ENCODE measurements at regions not wholly inside any gene's neighbourhood (a gene's known extent, or its start where the extent isn't known, plus 50 kb on each side); places are given as distances from the start of the nearest gene placed in this dataset.

GRCh38 chr13:97520061-97520460, 86.1 kb downstream of the RAP2A start:
- DNase-seq (ENCODE audit: extremely low read depth, low read depth) = no peak
- TF ChIP-seq CTCF (IDR thresholded peaks at IDR 0.05; ENCODE audit: low read depth, low read length) = no peak

GRCh38 chr13:97520866-97521265, 86.9 kb downstream of the RAP2A start:
- TF ChIP-seq CTCF (IDR thresholded peaks at IDR 0.05; ENCODE audit: low read depth, low read length) = no peak
- DNase-seq (ENCODE audit: extremely low read depth, low read depth) = no peak

GRCh38 chr13:97521726-97522125, 87.8 kb downstream of the RAP2A start:
- no peak for TF ChIP-seq CTCF (IDR thresholded peaks at IDR 0.05; ENCODE audit: low read depth, low read length)
- DNase-seq (ENCODE audit: extremely low read depth, low read depth) = no peak

- DNase-seq (ENCODE audit: extremely low read depth, low read depth) = no peak
- no peak for TF ChIP-seq CTCF (IDR thresholded peaks at IDR 0.05; ENCODE audit: low read depth, low read length)
Measured at GRCh38 chr13:97522243-97522642, 88.3 kb downstream of the RAP2A start.

DNA sequence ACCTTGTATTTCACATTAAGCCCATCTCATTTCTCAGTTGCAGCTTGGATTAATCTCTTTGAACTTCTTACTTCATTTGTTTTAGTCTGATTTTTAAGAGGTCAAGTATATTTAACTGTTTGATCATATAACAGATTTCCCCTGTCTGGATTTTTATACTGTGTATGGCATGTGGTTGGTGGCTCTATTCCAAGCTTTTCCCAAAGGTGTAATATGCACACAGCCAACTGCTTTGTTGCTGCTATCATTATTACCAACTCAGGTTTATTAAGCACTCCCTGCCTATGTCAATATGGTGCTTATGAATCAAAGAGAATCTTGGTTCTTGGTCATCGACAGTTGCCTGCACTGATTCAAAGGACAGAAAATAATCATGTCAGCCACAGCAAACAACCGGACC, 92.6 kb downstream of the RAP2A start:
- DNase-seq (ENCODE audit: extremely low read depth, low read depth) = no peak
- TF ChIP-seq CTCF (IDR thresholded peaks at IDR 0.05; ENCODE audit: low read depth, low read length) = no peak

DNA sequence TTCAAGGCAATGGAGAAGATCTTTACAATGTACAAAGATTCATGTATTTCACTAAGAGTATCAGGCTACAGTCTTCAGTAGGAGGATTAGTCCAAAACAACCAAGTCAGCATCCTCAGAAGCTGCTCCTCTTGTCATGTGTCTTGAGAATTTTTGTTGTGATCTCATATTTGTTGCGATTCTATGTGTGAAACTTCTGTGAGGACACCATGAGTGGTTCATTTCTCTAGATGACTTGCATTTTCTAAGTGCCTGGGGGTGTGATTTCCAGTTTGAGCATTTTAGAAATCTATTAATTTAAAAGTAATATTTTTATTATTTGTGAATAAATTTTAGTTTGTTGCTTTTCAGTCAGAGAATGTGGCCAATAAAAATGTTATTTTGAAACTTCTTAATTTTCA, 94.5 kb downstream of the RAP2A start:
- TF ChIP-seq CTCF (IDR thresholded peaks at IDR 0.05; ENCODE audit: low read depth, low read length) = no peak
- no peak for DNase-seq (ENCODE audit: extremely low read depth, low read depth)

DNA sequence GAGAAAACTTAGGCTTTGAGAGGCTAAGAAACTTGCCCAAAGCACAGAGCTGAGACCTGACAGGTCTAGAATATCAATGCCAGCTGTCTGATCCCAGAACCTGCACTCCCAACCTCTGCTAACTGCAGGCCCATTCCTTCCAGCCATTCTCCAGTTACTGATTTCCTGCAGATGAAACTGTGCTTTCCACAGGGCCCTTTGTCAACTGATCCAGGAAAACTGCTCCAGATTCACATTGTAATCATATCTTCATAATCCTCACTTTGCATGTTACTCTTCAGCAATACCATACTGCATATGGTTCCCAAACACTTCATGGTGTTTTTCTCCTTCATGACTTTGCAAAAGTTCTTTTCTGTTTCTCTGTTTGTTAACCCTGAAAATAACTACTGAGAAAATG, 100.6 kb downstream of the RAP2A start:
- TF ChIP-seq CTCF (IDR thresholded peaks at IDR 0.05; ENCODE audit: low read depth, low read length) = no peak
- DNase-seq (ENCODE audit: extremely low read depth, low read depth) = no peak
